Smooth muscle cell (in vitro differentiated cells): ENCODE measurements at regions not wholly inside any gene's neighbourhood (a gene's known extent, or its start where the extent isn't known, plus 50 kb on each side); places are given as distances from the start of the nearest gene placed in this dataset.

Experiments used
- DNase-seq: peaks from one replicate; lab custom pipeline; 2025; ENCODE audit not compliant: unreplicated experiment; lab: John Stamatoyannopoulos, UW
- H2AFZ ChIP-seq: fragments of 200-600 bp; sonication (generic); 2 replicates; pipeline ENCODE4 v1.6.0; 2016; ENCODE audit warnings: antibody characterized with exemption, low read depth, mild to moderate bottlenecking
- H3F3A ChIP-seq: fragments of 200-600 bp; sonication (generic); 2 replicates; pipeline ENCODE4 v1.6.0; 2017; ENCODE audit warnings: antibody characterized with exemption, low read depth
- H3K27ac ChIP-seq: fragments of 200-600 bp; sonication (generic); 2 replicates; pipeline ENCODE4 v1.5.1; 2016; ENCODE audit warnings: low read depth, mild to moderate bottlenecking
- H3K27me3 ChIP-seq: fragments of 200-600 bp; sonication (generic); 2 replicates; pipeline ENCODE4 v1.6.1; 2016; ENCODE audit warnings: low read depth, mild to moderate bottlenecking
- H3K36me3 ChIP-seq: fragments of 200-600 bp; sonication (generic); 2 replicates; pipeline ENCODE4 v1.5.1; 2016; ENCODE audit warnings: low read depth
- H3K4me1 ChIP-seq: fragments of 200-600 bp; sonication (generic); 2 replicates; pipeline ENCODE4 v1.5.1; 2016; ENCODE audit warnings: low read depth
- H3K4me2 ChIP-seq: fragments of 200-600 bp; sonication (generic); 2 replicates; pipeline ENCODE4 v1.6.0; 2016; ENCODE audit warnings: mild to moderate bottlenecking
- H3K4me3 ChIP-seq: fragments of 200-600 bp; sonication (generic); 2 replicates; pipeline ENCODE4 v1.5.1; 2016; ENCODE audit warnings: mild to moderate bottlenecking
- H3K79me2 ChIP-seq: fragments of 200-600 bp; sonication (generic); 2 replicates; pipeline ENCODE4 v1.6.0; 2016; ENCODE audit warnings: low read depth, mild to moderate bottlenecking
- H3K9ac ChIP-seq: fragments of 200-600 bp; sonication (generic); 2 replicates; pipeline ENCODE4 v1.6.0; 2016; ENCODE audit warnings: low read depth
- H3K9me3 ChIP-seq: fragments of 200-600 bp; sonication (generic); replicated peaks from 2 replicates; pipeline ENCODE4 v1.5.1; 2016; ENCODE audit warnings: low read depth
- H4K20me1 ChIP-seq: fragments of 200-600 bp; sonication (generic); 2 replicates; pipeline ENCODE4 v1.6.0; 2016; ENCODE audit warnings: low read depth
- whole genome bisulfite sequencing: methylation state at CpG from one replicate; pipeline ENCODE4 v1.1.7; 2016; ENCODE audit warnings: low lambda C conversion rate; 5-methylcytosine and 5-hydroxymethylcytosine counted together
- TF ChIP-seq, protein P1 (sequence below): fragments of 200-600 bp; sonication (generic); IDR thresholded peaks from 2 replicates; pipeline ENCODE4 v1.5.1; 2017; ENCODE audit warnings: borderline replicate concordance, mild to moderate bottlenecking, antibody characterized with exemption; ENCODE audit not compliant: insufficient read depth, poor library complexity, severe bottlenecking

DNA sequence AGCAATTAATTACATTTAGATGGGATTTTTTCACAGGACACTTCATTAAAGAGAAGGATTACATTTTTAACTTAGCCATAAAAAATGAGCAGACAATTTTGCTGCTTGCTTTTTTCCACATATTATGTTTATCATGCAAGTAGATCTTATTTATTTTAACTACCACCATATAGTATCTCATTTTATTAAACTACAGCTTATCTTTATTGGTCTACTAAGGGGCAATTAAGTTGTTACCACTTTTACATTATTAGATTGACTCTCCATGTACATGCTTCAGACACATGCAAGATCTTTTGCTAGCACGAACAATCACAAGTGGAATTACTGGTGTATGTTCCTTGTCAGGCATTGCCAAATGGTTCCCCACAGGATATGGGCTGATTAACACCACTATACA, 99.8 kb upstream of the NFIA start:
- TF ChIP-seq, protein P1, sequence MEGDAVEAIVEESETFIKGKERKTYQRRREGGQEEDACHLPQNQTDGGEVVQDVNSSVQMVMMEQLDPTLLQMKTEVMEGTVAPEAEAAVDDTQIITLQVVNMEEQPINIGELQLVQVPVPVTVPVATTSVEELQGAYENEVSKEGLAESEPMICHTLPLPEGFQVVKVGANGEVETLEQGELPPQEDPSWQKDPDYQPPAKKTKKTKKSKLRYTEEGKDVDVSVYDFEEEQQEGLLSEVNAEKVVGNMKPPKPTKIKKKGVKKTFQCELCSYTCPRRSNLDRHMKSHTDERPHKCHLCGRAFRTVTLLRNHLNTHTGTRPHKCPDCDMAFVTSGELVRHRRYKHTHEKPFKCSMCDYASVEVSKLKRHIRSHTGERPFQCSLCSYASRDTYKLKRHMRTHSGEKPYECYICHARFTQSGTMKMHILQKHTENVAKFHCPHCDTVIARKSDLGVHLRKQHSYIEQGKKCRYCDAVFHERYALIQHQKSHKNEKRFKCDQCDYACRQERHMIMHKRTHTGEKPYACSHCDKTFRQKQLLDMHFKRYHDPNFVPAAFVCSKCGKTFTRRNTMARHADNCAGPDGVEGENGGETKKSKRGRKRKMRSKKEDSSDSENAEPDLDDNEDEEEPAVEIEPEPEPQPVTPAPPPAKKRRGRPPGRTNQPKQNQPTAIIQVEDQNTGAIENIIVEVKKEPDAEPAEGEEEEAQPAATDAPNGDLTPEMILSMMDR, result no peak
- Histone ChIP-seq H3K4me2 (no peak overlapping the region), H3K79me2 (no peaks in the 10 kb centered on the region), H3K9me3 (no peaks in the 10 kb centered on the region), H3K9ac (no peak overlapping the region), H3K4me3 (no peak overlapping the region), H3F3A (no peaks in the 10 kb centered on the region), H3K27me3 (peaks cover 4% of the 10 kb centered on the region), H3K4me1 (no peaks in the 10 kb centered on the region), H4K20me1 (no peaks in the 10 kb centered on the region), H3K27ac (no peak overlapping the region), H3K36me3 (no peaks in the 10 kb centered on the region), H2AFZ (no peak overlapping the region)
- no peak for DNase-seq
- 55% methylated on average over 1 of the region's 1 CpG for WGBS

DNA sequence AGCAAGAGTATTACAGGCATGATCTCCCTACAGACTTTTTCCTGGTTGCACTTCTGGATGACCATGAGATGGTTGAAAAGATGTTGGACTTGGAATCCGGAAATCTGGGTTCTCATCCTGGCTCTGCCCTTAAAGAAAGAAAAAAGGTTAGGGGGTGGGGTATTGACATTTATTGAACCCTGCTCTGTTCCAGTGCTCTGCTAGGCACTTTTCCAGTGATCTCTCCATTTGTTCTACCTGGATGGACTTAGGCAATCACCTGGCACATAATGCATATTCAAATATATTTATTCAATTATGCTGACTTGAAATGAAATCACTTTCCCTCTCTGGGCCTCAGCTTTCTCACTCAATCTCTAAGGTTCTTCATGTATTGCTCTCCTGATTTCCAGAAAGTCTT, 101.0 kb upstream of the NFIA start:
- Histone ChIP-seq H4K20me1 (no peaks in the 10 kb centered on the region), H3K27ac (no peak overlapping the region), H3K79me2 (no peaks in the 10 kb centered on the region), H3K27me3 (no peaks in the 10 kb centered on the region), H3K9ac (no peak overlapping the region), H3K4me1 (no peaks in the 10 kb centered on the region), H3F3A (no peaks in the 10 kb centered on the region), H3K4me3 (no peak overlapping the region), H3K36me3 (no peaks in the 10 kb centered on the region), H3K9me3 (no peaks in the 10 kb centered on the region), H3K4me2 (no peak overlapping the region), H2AFZ (no peak overlapping the region)
- WGBS, result 92% methylated on average over 1 of the region's 1 CpG
- TF ChIP-seq, protein P1, result no peak
- DNase-seq, result no peak

DNA sequence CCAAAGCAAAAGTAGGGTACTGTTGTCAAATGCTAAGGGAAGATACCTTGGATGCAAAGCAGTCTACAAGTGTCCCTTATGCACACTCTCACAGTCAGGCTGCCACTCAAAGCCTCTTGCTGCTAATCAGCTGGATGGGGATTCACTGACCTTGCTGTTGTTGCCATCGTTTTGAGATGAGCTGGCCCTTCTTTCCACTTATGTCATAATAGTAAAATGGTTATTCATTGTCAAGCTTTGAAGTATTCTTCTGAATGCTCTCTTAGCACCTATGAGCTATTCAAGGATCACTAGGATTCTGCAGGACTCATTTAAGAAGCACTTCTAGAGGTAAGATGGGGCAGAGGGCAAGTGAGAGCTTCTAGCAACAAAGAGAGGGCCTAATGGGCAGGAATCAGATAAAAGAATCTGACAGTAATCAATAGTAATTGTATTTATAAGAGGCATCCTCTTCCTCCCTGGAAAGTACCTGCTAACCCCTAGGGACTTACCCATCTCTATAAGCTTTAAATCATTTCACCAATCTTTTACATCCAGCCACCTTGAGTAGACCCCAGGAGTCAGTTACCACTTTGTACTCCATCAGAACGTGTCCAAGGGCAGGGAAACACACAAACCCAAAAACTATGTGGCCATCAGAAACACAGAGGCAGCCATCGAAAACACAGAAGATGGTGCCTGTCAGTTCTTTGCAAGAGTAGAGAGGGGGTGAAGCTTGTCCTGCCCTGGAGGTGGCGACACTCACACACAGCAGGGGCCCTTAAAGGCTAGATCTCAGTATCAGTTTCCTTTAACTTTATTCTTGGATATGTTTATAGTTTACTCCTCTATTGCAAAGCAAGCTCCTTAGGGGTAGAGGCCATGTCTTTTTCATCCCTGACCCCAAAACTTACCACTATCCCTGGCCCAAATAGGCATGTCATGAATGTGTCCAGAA, 103.7 kb upstream of the NFIA start:
- WGBS, result 71% methylated on average over 4 of the region's 4 CpGs
- no peaks in the 10 kb centered on the region for H3F3A ChIP-seq
- TF ChIP-seq, protein P1, result peak; percentile 43
- no peak overlapping the region for H3K4me2 ChIP-seq
- peaks cover 17% of the 10 kb centered on the region for H3K4me1 ChIP-seq
- no peak overlapping the region for H3K4me3 ChIP-seq
- no peak overlapping the region for H3K9ac ChIP-seq
- H2AFZ ChIP-seq, result no peak overlapping the region
- no peak overlapping the region for H3K27ac ChIP-seq
- no peaks in the 10 kb centered on the region for H4K20me1 ChIP-seq
- no peak for DNase-seq
- no peaks in the 10 kb centered on the region for H3K27me3 ChIP-seq
- no peaks in the 10 kb centered on the region for H3K36me3 ChIP-seq
- H3K9me3 ChIP-seq, result no peaks in the 10 kb centered on the region
- no peaks in the 10 kb centered on the region for H3K79me2 ChIP-seq

DNA sequence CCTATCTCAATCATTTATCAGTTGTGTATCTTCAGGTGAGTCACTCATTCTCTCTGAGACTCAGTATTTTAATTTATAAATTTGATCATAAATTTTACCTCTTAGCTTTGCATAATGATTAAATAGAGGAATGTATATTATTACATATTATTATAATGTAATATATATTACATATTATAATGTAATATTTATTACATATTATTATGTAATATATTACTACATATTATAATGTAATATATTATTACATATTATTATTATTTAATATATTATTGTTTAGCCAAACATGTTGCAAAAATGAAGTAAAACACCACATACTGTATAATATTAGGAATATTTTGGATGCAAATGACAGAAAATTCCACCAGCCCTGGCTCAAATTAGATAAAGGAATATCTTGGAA, 104.7 kb upstream of the NFIA start:
- Histone ChIP-seq H3K9ac (no peak overlapping the region), H3K4me1 (peaks cover 17% of the 10 kb centered on the region), H3F3A (no peaks in the 10 kb centered on the region), H3K79me2 (no peaks in the 10 kb centered on the region), H3K9me3 (no peaks in the 10 kb centered on the region), H3K36me3 (no peaks in the 10 kb centered on the region), H3K4me2 (no peak overlapping the region), H3K27ac (no peak overlapping the region), H3K4me3 (no peak overlapping the region), H3K27me3 (no peaks in the 10 kb centered on the region), H2AFZ (no peak overlapping the region), H4K20me1 (no peaks in the 10 kb centered on the region)
- DNase-seq, result no peak
- TF ChIP-seq, protein P1, result no peak
